ENCODE measurements at regions not wholly inside any gene's neighbourhood (a gene's known extent, or its start where the extent isn't known, plus 50 kb on each side); places are given as distances from the start of the nearest gene placed in this dataset.

- TF ChIP-seq CTCF (conservative IDR thresholded peaks at IDR 0.05) (no peak), ZFX (IDR thresholded peaks at IDR 0.05) (no peak)
These were observed 211.0 kb upstream of the DDI1 start for GRCh38 chr11:103825469-103825868.
